IMR-90 (cell line): ENCODE measurements at regions not wholly inside any gene's neighbourhood (a gene's known extent, or its start where the extent isn't known, plus 50 kb on each side); places are given as distances from the start of the nearest gene placed in this dataset.
A peak's percentile ranks its signal among the peaks of the same experiment; 100 is the strongest.

Source experiments
- ATAC-seq: fragments of 200-7000 bp; cut with Tn5 transposase; 2 replicates; pipeline ENCODE4 v1.9.1; 2020; ENCODE audit warnings: low read depth, mild to moderate bottlenecking, moderate library complexity
- BruUV-seq: library from RNA; stranded (reverse); fragments of 400-500 nt; replicated peaks from 2 replicates; lab custom pipeline; 2021; lab: Mats Ljungman, UMichigan
- CTCF ChIA-PET: fragments of 300-600 bp; formaldehyde crosslinking; extraction: SDS; loops from one replicate; lab custom pipeline; 2021; ENCODE audit warnings: antibody characterized with exemption; lab: Yijun Ruan, JAX
- POLR2A ChIA-PET: fragments of 300-600 bp; sonication (Branson Sonifier 250); formaldehyde crosslinking; loops from one replicate; lab custom pipeline; 2022; ENCODE audit warnings: antibody characterized with exemption; ENCODE audit not compliant: unreplicated experiment; lab: Charles Lee
- DNase-seq: peaks from one replicate; pipeline ENCODE4 v3.0.0; 2013
- H2AFZ ChIP-seq: replicated peaks from 2 replicates; pipeline ENCODE3; 2013; ENCODE audit warnings: low read length, mild to moderate bottlenecking; ENCODE audit not compliant: poor library complexity
- H2AK5ac ChIP-seq: 2 replicates; pipeline ENCODE4 v1.6.1; 2013; ENCODE audit warnings: low read depth, low read length, inconsistent platforms
- H2AK9ac ChIP-seq: replicated peaks from 2 replicates; pipeline ENCODE3; 2013; ENCODE audit warnings: mild to moderate bottlenecking, low read depth, low read length, moderate library complexity; ENCODE audit not compliant: poor library complexity
- H2BK120ac ChIP-seq: 2 replicates; pipeline ENCODE4 v1.6.1; 2013; ENCODE audit warnings: low read depth, low read length, inconsistent platforms
- H2BK15ac ChIP-seq: 3 replicates; pipeline ENCODE4 v1.6.1; 2013; ENCODE audit warnings: low read depth, low read length, inconsistent platforms
- H2BK20ac ChIP-seq: 2 replicates; pipeline ENCODE4 v1.6.1; 2013; ENCODE audit warnings: low read depth, mild to moderate bottlenecking, inconsistent platforms, low read length, moderate library complexity
- H2BK5ac ChIP-seq: 2 replicates; pipeline ENCODE4 v1.6.1; 2013; ENCODE audit warnings: mild to moderate bottlenecking, low read depth, low read length, inconsistent platforms; ENCODE audit not compliant: poor library complexity, severe bottlenecking
- H3K14ac ChIP-seq: replicated peaks from 2 replicates; pipeline ENCODE4 v1.6.1; 2013; ENCODE audit warnings: low read depth, low read length, inconsistent platforms
- H3K18ac ChIP-seq: 2 replicates; pipeline ENCODE4 v1.6.1; 2013; ENCODE audit warnings: low read depth, low read length, control low read depth
- H3K23ac ChIP-seq: 2 replicates; pipeline ENCODE4 v1.6.1; 2013; ENCODE audit warnings: low read depth, low read length, inconsistent platforms
- H3K27ac ChIP-seq: 2 replicates; pipeline ENCODE4 v1.5.1; 2013; ENCODE audit warnings: mild to moderate bottlenecking, control low read depth, low read length; ENCODE audit not compliant: insufficient read depth
- H3K27me3 ChIP-seq: 2 replicates; pipeline ENCODE4 v1.6.1; 2013; ENCODE audit warnings: low read length; ENCODE audit not compliant: control insufficient read depth, insufficient read depth
- H3K36me3 ChIP-seq: 2 replicates; pipeline ENCODE4 v1.6.1; 2013; ENCODE audit warnings: low read length, mixed read lengths; ENCODE audit not compliant: control insufficient read depth, insufficient read depth
- H3K4ac ChIP-seq: 2 replicates; pipeline ENCODE4 v1.6.1; 2013; ENCODE audit warnings: low read depth, low read length, inconsistent platforms
- H3K4me1 ChIP-seq: 2 replicates; pipeline ENCODE4 v1.6.1; 2013; ENCODE audit warnings: low read length, mixed read lengths; ENCODE audit not compliant: control insufficient read depth, insufficient read depth
- H3K4me2 ChIP-seq: 2 replicates; pipeline ENCODE4 v1.6.1; 2013; ENCODE audit warnings: low read depth, mild to moderate bottlenecking, control low read depth, low read length, moderate library complexity
- H3K4me3 ChIP-seq: 2 replicates; pipeline ENCODE4 v1.5.1; 2013; ENCODE audit warnings: low read depth, mild to moderate bottlenecking, control low read depth, low read length, moderate library complexity; ENCODE audit not compliant: insufficient read depth
- H3K56ac ChIP-seq: 2 replicates; pipeline ENCODE4 v1.6.1; 2013; ENCODE audit warnings: low read length, inconsistent platforms; ENCODE audit not compliant: insufficient read depth; ENCODE audit errors: extremely low read depth
- H3K79me1 ChIP-seq, 2 experiments: 2 replicates each; pipeline ENCODE4 v1.6.1; 2013; ENCODE audit warnings: low read length in 2 of 2, inconsistent platforms in 1 of 2, low read depth in 1 of 2
- H3K9ac ChIP-seq: 2 replicates; pipeline ENCODE4 v1.6.1; 2013; ENCODE audit warnings: low read depth, low read length, control low read depth
- H3K9me1 ChIP-seq: 2 replicates; pipeline ENCODE4 v1.6.1; 2013; ENCODE audit warnings: low read length, inconsistent platforms; ENCODE audit not compliant: insufficient read depth
- H3K9me3 ChIP-seq: 2 replicates; pipeline ENCODE4 v1.6.1; 2013; ENCODE audit warnings: low read length; ENCODE audit not compliant: control insufficient read depth, insufficient read depth
- H4K20me1 ChIP-seq: 2 replicates; pipeline ENCODE4 v1.6.1; 2013; ENCODE audit warnings: low read length, inconsistent platforms; ENCODE audit not compliant: insufficient read depth
- H4K5ac ChIP-seq: 2 replicates; pipeline ENCODE4 v1.6.1; 2013; ENCODE audit warnings: mild to moderate bottlenecking, low read depth, low read length, control low read depth
- H4K8ac ChIP-seq, 2 experiments: 2 replicates each; pipeline ENCODE4 v1.6.1; 2013; ENCODE audit warnings: low read depth in 2 of 2, low read length in 2 of 2, control low read depth in 1 of 2, inconsistent platforms in 1 of 2
- H4K91ac ChIP-seq: 2 replicates; pipeline ENCODE4 v1.6.1; 2013; ENCODE audit warnings: low read depth, low read length, inconsistent platforms; ENCODE audit not compliant: insufficient read depth
- BHLHE40 ChIP-seq: fragments of 150-350 bp; IDR thresholded peaks from 2 replicates; pipeline ENCODE4 v1.6.1; 2016; ENCODE audit warnings: mild to moderate bottlenecking, low read depth, low read length
- CEBPB ChIP-seq: IDR thresholded peaks from 2 replicates; pipeline ENCODE4 v1.6.1; 2012; ENCODE audit warnings: low read depth, low read length, improper control_type of control experiment
- CHD1 ChIP-seq: IDR thresholded peaks from 2 replicates; pipeline ENCODE4 v1.6.1; 2012; ENCODE audit warnings: low read depth, low read length, improper control_type of control experiment
- MAFK ChIP-seq: IDR thresholded peaks from 2 replicates; pipeline ENCODE4 v1.6.1; 2012; ENCODE audit warnings: low read depth, low read length, improper control_type of control experiment
- POLR2A ChIP-seq: IDR thresholded peaks from 2 replicates; pipeline ENCODE4 v1.6.1; 2012; ENCODE audit warnings: mild to moderate bottlenecking, low read depth, low read length
- RAD21 ChIP-seq: IDR thresholded peaks from 2 replicates; pipeline ENCODE4 v1.6.1; 2012; ENCODE audit warnings: low read length, improper control_type of control experiment
- RCOR1 ChIP-seq: IDR thresholded peaks from 2 replicates; pipeline ENCODE4 v1.6.1; 2012; ENCODE audit warnings: mild to moderate bottlenecking, low read length, improper control_type of control experiment; ENCODE audit not compliant: insufficient replicate concordance
- WGBS, 2 experiments: methylation state at CpG; one replicate each; pipeline versions ENCODE4 v1.1.5 to v1.1.7; 2013; ENCODE audit warnings: missing lambda C conversion rate in 2 of 2; ENCODE audit not compliant: insufficient read length in 1 of 2; ENCODE audit errors: extremely low coverage in 2 of 2; 5-methylcytosine and 5-hydroxymethylcytosine counted together
- dilution Hi-C: fragments of 300-500 bp; cut with HindIII; formaldehyde crosslinking; loops from one replicate; pipeline ENCODE4 v1.14.3; 2018; ENCODE audit warnings: low sequenced_read_pairs; ENCODE audit not compliant: unreplicated experiment
- in situ Hi-C: fragments of 300-500 bp; cut with MboI; formaldehyde crosslinking; loops from 3 replicates; pipeline ENCODE4 v1.14.3; 2019; ENCODE audit warnings: low sequenced_read_pairs, inconsistent platforms, mixed read lengths
- intact Hi-C: fragments of 100-400 bp; cut with micrococcal nuclease; formaldehyde crosslinking; loops from 2 replicates; pipeline ENCODE4 v1.10.0; 2022

- H3K18ac ChIP-seq, result no peak overlapping the region
- H4K91ac ChIP-seq, result peak overlapping the region; percentile 55; the same call in 1 of the 2 replicates
- H2BK20ac ChIP-seq, result peak overlapping the region; percentile 65
- TF ChIP-seq RAD21 (no peak), CEBPB (no peak), CHD1 (no peak), RCOR1 (no peak), POLR2A (no peak), BHLHE40 (no peak), MAFK (no peak)
- H2BK15ac ChIP-seq, result peak overlapping the region; percentile 59; the same call in 2 of the 3 replicates
- no peaks in the 10 kb centered on the region for H3K27me3 ChIP-seq
- H3K9ac ChIP-seq, result no peak overlapping the region
- intact Hi-C loops (loop anchor here (5.0 kb wide), 2 partner anchors 79 to 201 kb away; no protein-coding TSS in a partner anchor), dilution Hi-C loops (no loop called here), in situ Hi-C loops (no loop called here)
- no peaks in the 10 kb centered on the region for H3K9me3 ChIP-seq
- H2BK5ac ChIP-seq, result no peak overlapping the region
- H3K4me1 ChIP-seq, result peaks cover 25% of the 10 kb centered on the region
- H3K4me3 ChIP-seq, result no peak overlapping the region
- peak overlapping the region; percentile 67; the same call in 1 of the 2 replicates for H2AK5ac ChIP-seq
- no peak overlapping the region for H4K5ac ChIP-seq
- peak overlapping the region; percentile 22; the same call in 1 of the 2 replicates for H2BK120ac ChIP-seq
- H4K20me1 ChIP-seq, result no peaks in the 10 kb centered on the region
- H3K27ac ChIP-seq, result no peak overlapping the region
- no peak overlapping the region for H3K4me2 ChIP-seq
- ATAC-seq (no peak), DNase-seq (no peak)
- no peak overlapping the region for H3K56ac ChIP-seq
- ChIA-PET POLR2A (no interaction called here), CTCF (interaction anchor here (1.1 kb wide), 1 partner anchor 204 kb away, joined by 3 read pairs; no protein-coding TSS in a partner anchor)
- no peak overlapping the region for H4K8ac ChIP-seq
- peaks cover 26% of the 10 kb centered on the region for H3K9me1 ChIP-seq
- H3K14ac ChIP-seq, result peak overlapping the region; percentile 7; the same call in 1 of the 2 replicates
- H3K23ac ChIP-seq, result no peak overlapping the region
- H2AK9ac ChIP-seq, result no peak overlapping the region
- no peak overlapping the region for H2AFZ ChIP-seq
- no TSS peak for BruUV-seq
- no peaks in the 10 kb centered on the region for H3K79me1 ChIP-seq
- H3K4ac ChIP-seq, result peak overlapping the region; percentile 37
- no CpG with 5 or more reads among the region's 6 CpGs for WGBS, 2 experiments
- no peaks in the 10 kb centered on the region for H3K36me3 ChIP-seq
Measured at GRCh38 chr6:43992783-43993644, 134.2 kb downstream of the MRPL14 start.
